Trophoblast cell (in vitro differentiated cells and primary cell): ENCODE measurements at regions not wholly inside any gene's neighbourhood (a gene's known extent, or its start where the extent isn't known, plus 50 kb on each side); places are given as distances from the start of the nearest gene placed in this dataset.

ENCODE experiments used
- DNase-seq, 2 donors: peaks; one replicate each; pipeline ENCODE4 v3.0.0-alpha.2; 2016
- H2AFZ ChIP-seq: 2 replicates; pipeline ENCODE4 v1.6.1; 2013; ENCODE audit warnings: low read length, moderate library complexity, mild to moderate bottlenecking; ENCODE audit not compliant: insufficient read depth, poor library complexity
- H2AK5ac ChIP-seq: 2 replicates; pipeline ENCODE4 v1.6.1; 2013; ENCODE audit warnings: mild to moderate bottlenecking, low read length
- H2BK120ac ChIP-seq: 2 replicates; pipeline ENCODE4 v1.6.1; 2013; ENCODE audit warnings: low read length, mild to moderate bottlenecking, moderate library complexity; ENCODE audit not compliant: insufficient read depth, poor library complexity
- H2BK12ac ChIP-seq: 2 replicates; pipeline ENCODE4 v1.6.1; 2013; ENCODE audit warnings: mild to moderate bottlenecking, low read length, moderate library complexity
- H2BK5ac ChIP-seq: 2 replicates; pipeline ENCODE4 v1.6.1; 2013; ENCODE audit warnings: low read length, low read depth, moderate library complexity, mild to moderate bottlenecking; ENCODE audit not compliant: poor library complexity
- H3K14ac ChIP-seq: 2 replicates; pipeline ENCODE4 v1.6.1; 2013; ENCODE audit warnings: mild to moderate bottlenecking, low read length
- H3K18ac ChIP-seq: 2 replicates; pipeline ENCODE4 v1.6.1; 2013; ENCODE audit warnings: mild to moderate bottlenecking, low read length
- H3K23ac ChIP-seq: 2 replicates; pipeline ENCODE4 v1.6.1; 2013; ENCODE audit warnings: low read length
- H3K27ac ChIP-seq: 2 replicates; pipeline ENCODE4 v1.5.1; 2013; ENCODE audit warnings: low read depth, mild to moderate bottlenecking, inconsistent platforms, low read length, moderate library complexity
- H3K27me3 ChIP-seq: 2 replicates; pipeline ENCODE4 v1.6.1; 2013; ENCODE audit warnings: inconsistent platforms, mild to moderate bottlenecking, low read length, moderate library complexity; ENCODE audit not compliant: insufficient read depth
- H3K36me3 ChIP-seq, 2 experiments: 1 replicate in 1 of 2; 2 replicates in 1 of 2; pipeline ENCODE4 v1.6.1; 2013; ENCODE audit warnings: low read length in 2 of 2, mild to moderate bottlenecking in 2 of 2, moderate library complexity in 1 of 2; ENCODE audit not compliant: insufficient read depth in 2 of 2, control insufficient read depth in 1 of 2
- H3K4ac ChIP-seq: 2 replicates; pipeline ENCODE4 v1.6.1; 2013; ENCODE audit warnings: low read depth, mild to moderate bottlenecking, low read length, moderate library complexity
- H3K4me1 ChIP-seq, 2 experiments: 1 replicate in 1 of 2; 2 replicates in 1 of 2; pipeline ENCODE4 v1.6.1; 2013; ENCODE audit warnings: low read length in 2 of 2, mild to moderate bottlenecking in 2 of 2, moderate library complexity in 1 of 2; ENCODE audit not compliant: insufficient read depth in 2 of 2, control insufficient read depth in 1 of 2
- H3K4me2 ChIP-seq: 2 replicates; pipeline ENCODE4 v1.6.1; 2013; ENCODE audit warnings: inconsistent platforms, mild to moderate bottlenecking, low read length, moderate library complexity
- H3K4me3 ChIP-seq: 2 replicates; pipeline ENCODE4 v1.5.1; 2013; ENCODE audit warnings: mild to moderate bottlenecking, low read depth, low read length, inconsistent platforms
- H3K79me1 ChIP-seq: one replicate; pipeline ENCODE4 v1.6.1; 2013; ENCODE audit warnings: low read length
- H3K79me2 ChIP-seq: 2 replicates; pipeline ENCODE4 v1.6.1; 2013; ENCODE audit warnings: low read length, mild to moderate bottlenecking; ENCODE audit not compliant: control insufficient read depth, insufficient read depth, poor library complexity
- H3K9ac ChIP-seq: 2 replicates; pipeline ENCODE4 v1.6.1; 2013; ENCODE audit warnings: mild to moderate bottlenecking, low read length
- H3K9me3 ChIP-seq: 2 replicates; pipeline ENCODE4 v1.6.1; 2013; ENCODE audit warnings: low read depth, mild to moderate bottlenecking, control low read depth, inconsistent platforms, low read length; ENCODE audit not compliant: insufficient read depth
- H4K12ac ChIP-seq: 2 replicates; pipeline ENCODE4 v1.6.1; 2013; ENCODE audit warnings: low read depth, mild to moderate bottlenecking, low read length, moderate library complexity
- H4K8ac ChIP-seq: 2 replicates; pipeline ENCODE4 v1.6.1; 2013; ENCODE audit warnings: low read depth, mild to moderate bottlenecking, low read length, moderate library complexity
- H4K91ac ChIP-seq: one replicate; pipeline ENCODE4 v1.6.1; 2013; ENCODE audit warnings: low read depth, mild to moderate bottlenecking, low read length, moderate library complexity
- WGBS: extraction: QIAGEN DNeasy Blood & Tissue Kit; methylation state at CpG from one replicate; pipeline ENCODE4 v1.1.7; 2013; ENCODE audit warnings: missing lambda C conversion rate; ENCODE audit not compliant: insufficient read length, insufficient coverage; ENCODE audit errors: extremely low coverage; 5-methylcytosine and 5-hydroxymethylcytosine counted together

DNA sequence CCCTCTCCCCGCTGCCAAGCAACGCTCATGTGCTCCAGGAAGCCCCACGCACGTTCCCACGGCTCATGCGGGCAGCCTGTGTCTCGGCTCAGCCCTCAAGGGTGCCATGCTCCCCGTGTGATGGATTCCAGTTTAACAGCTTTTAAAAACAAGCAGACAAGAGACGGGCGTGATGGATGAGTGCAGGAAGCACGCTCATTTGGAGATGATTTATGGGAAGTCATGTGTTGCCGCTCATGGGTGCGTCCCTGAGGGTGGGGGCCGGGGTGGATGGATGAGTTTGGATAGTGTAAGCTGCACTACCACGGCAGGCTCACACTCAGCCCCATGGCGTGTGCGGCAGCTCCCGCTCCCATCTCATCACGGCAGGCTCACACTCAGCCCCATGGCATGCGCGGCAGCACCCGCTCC lies 132.8 kb downstream of the RBFOX3 start:
- Histone ChIP-seq H4K91ac (no peak overlapping the region), H3K4me1 (no peaks in the 10 kb centered on the region), H4K8ac (no peak overlapping the region), H3K9me3 (peaks cover 5% of the 10 kb centered on the region), H4K12ac (no peak overlapping the region), H3K4me3 (no peak overlapping the region), H3K23ac (no peak overlapping the region), H3K27me3 (no peaks in the 10 kb centered on the region), H2BK120ac (no peak overlapping the region), H3K36me3 (no peaks in the 10 kb centered on the region), H3K79me1 (no peaks in the 10 kb centered on the region), H2AK5ac (no peak overlapping the region), H3K4me2 (no peak overlapping the region), H2BK12ac (no peak overlapping the region), H3K27ac (no peak overlapping the region), H3K18ac (no peak overlapping the region), H2AFZ (no peak overlapping the region), H3K4ac (no peak overlapping the region), H3K14ac (no peak overlapping the region), H3K9ac (no peak overlapping the region), H2BK5ac (no peak overlapping the region), H3K79me2 (no peaks in the 10 kb centered on the region)
- peak in 1 of 2 donors; percentile 6 for DNase-seq
- WGBS: no CpG with 5 or more reads among the region's 22 CpGs

- Histone ChIP-seq H3K36me3 (no peaks in the 10 kb centered on the region), H3K4ac (no peak overlapping the region), H3K4me1 (no peaks in the 10 kb centered on the region), H2AFZ (no peak overlapping the region), H3K4me3 (no peak overlapping the region), H3K14ac (no peak overlapping the region), H3K4me2 (no peak overlapping the region), H3K79me1 (no peaks in the 10 kb centered on the region), H3K18ac (no peak overlapping the region), H2BK120ac (no peak overlapping the region), H3K27ac (no peak overlapping the region), H4K12ac (no peak overlapping the region), H4K91ac (no peak overlapping the region), H2BK5ac (no peak overlapping the region), H3K9ac (no peak overlapping the region), H3K79me2 (no peaks in the 10 kb centered on the region), H4K8ac (no peak overlapping the region), H3K9me3 (peaks cover 7% of the 10 kb centered on the region), H3K27me3 (no peaks in the 10 kb centered on the region), H3K23ac (no peak overlapping the region), H2BK12ac (no peak overlapping the region), H2AK5ac (no peak overlapping the region)
- WGBS: no CpG with 5 or more reads among the region's 13 CpGs
- DNase-seq: no peak
Measured at GRCh38 chr17:79476074-79476652, 134.7 kb downstream of the RBFOX3 start.

GRCh38 chr17:79473876-79474440 lies 136.9 kb downstream of the RBFOX3 start:
- Histone ChIP-seq H3K79me1 (no peaks in the 10 kb centered on the region), H3K4ac (no peak overlapping the region), H3K9ac (no peak overlapping the region), H2BK5ac (no peak overlapping the region), H3K23ac (peak overlapping the region; percentile 25), H3K36me3 (no peaks in the 10 kb centered on the region), H2BK12ac (no peak overlapping the region), H4K12ac (no peak overlapping the region), H4K8ac (no peak overlapping the region), H3K14ac (no peak overlapping the region), H2BK120ac (no peak overlapping the region), H3K4me1 (no peaks in the 10 kb centered on the region), H2AFZ (no peak overlapping the region), H3K27me3 (no peaks in the 10 kb centered on the region), H3K18ac (no peak overlapping the region), H3K27ac (no peak overlapping the region), H3K4me3 (no peak overlapping the region), H2AK5ac (no peak overlapping the region), H3K9me3 (peaks cover 9% of the 10 kb centered on the region), H4K91ac (no peak overlapping the region), H3K4me2 (no peak overlapping the region), H3K79me2 (no peaks in the 10 kb centered on the region)
- no peak for DNase-seq
- no CpG with 5 or more reads among the region's 12 CpGs for whole genome bisulfite sequencing

DNA sequence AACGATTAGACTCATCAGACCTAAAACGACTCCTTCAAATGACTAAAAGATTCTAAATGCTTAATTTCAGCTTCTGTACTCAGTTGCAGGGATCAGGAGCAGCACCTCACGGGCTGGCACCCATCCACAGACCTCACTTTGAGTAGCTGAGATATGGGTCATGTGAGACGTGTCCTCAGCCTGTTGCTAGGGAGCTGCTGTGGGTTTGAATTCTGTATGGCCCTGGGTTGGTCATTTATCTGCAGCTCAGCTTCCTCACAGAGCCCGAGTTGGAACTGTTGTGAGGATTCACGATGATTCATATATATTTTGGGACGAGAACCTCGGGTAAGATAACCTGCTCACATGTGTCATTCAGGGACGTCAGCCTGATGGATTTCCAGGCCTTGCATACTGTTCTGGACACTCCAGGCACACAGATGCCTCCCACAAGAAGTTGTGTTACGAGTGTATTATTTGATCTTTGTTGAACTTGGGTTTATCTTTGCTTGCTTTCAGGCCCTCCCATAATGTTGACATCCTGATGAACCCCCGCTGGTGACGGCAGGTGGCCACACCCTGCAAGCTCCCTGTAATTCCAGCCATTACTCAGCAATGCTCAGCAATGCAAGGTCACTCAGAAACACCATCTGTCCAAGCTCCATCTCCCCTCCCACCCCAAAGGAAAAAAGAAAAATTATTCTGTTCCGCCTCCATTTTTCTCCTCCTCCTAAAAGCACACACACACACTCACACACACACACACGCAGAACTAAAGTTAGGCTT lies 137.6 kb downstream of the RBFOX3 start:
- Histone ChIP-seq H3K27me3 (no peaks in the 10 kb centered on the region), H4K8ac (no peak overlapping the region), H4K91ac (no peak overlapping the region), H3K4ac (no peak overlapping the region), H2AFZ (no peak overlapping the region), H3K9me3 (peaks cover 9% of the 10 kb centered on the region), H3K14ac (no peak overlapping the region), H3K27ac (no peak overlapping the region), H3K9ac (no peak overlapping the region), H3K79me1 (no peaks in the 10 kb centered on the region), H4K12ac (no peak overlapping the region), H3K23ac (no peak overlapping the region), H2AK5ac (no peak overlapping the region), H3K36me3 (no peaks in the 10 kb centered on the region), H2BK120ac (no peak overlapping the region), H2BK12ac (no peak overlapping the region), H3K4me1 (no peaks in the 10 kb centered on the region), H3K4me2 (no peak overlapping the region), H2BK5ac (no peak overlapping the region), H3K18ac (no peak overlapping the region), H3K79me2 (no peaks in the 10 kb centered on the region), H3K4me3 (no peak overlapping the region)
- no CpG with 5 or more reads among the region's 14 CpGs for WGBS
- DNase-seq: no peak
